HUDEP-2 (cell line): ENCODE measurements at regions not wholly inside any gene's neighbourhood (a gene's known extent, or its start where the extent isn't known, plus 50 kb on each side); places are given as distances from the start of the nearest gene placed in this dataset.

Experiments
- DNase-seq, 76 experiments: peaks; one replicate each; lab custom pipeline; 2025; ENCODE audit not compliant: unreplicated experiment in 76 of 76; lab: John Stamatoyannopoulos, UW

GRCh38 chr4:4775493-4776004, 83.9 kb upstream of the MSX1 start:
- DNase-seq = no peak

GRCh38 chr4:4772534-4772933, 86.9 kb upstream of the MSX1 start:
- no peak for DNase-seq

DNA sequence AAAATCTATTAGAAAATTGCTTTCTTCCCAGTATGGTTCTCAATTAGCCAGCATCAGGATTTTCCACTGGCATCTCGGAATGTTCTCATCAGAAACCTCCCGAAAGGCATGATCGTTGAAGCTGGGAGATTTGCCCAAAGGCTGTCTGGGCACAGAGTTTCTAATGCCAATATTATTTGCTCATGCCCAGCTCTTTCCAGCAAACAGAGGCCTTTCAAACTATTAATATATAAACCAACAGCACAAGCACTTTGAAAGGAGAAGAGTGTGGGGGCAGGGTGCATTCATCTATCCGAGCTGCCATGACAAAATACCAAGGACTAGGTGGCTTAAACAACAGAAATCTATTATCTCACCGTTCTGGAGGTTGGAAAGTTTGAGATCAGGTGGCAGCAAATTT, 88.3 kb upstream of the MSX1 start:
- no peak for DNase-seq

DNA sequence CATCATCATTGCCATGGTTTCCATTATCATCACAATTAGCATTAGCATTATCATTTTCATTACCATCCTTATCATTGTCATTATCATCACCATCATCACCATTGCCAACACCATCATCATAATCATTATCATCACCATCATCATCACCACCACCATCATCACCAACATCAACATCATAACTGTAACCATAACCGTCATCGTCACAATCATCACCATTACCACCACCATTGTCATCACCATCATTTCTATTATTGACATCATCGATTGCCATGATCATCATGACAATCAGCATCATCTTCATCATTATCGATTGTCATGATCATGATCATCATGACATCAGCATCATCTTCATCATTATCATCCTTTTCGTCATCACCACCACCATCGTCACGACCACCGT, 88.9 kb upstream of the MSX1 start:
- no peak for DNase-seq

DNA sequence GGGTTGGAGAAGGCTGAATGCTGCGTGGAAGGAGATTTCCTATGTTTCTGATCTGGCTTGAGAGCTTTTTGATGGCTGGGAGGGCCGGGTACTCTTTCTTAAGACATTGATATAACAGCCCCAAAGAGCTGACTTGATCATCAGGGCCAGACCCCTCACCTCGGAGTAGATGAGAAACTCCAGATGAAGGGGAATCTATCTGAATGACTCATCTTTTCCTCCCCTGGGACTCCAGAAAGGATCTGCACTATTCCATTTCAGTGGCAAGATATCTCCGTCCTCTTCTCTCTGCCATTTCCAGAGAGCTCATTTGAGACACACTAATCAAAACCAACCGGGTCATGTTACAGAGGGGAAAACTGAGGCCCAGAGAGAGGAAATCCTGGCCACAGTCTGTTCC, 92.9 kb upstream of the MSX1 start:
- DNase-seq = no peak

- no peak for DNase-seq
Measured at GRCh38 chr4:4765811-4766210, 93.7 kb upstream of the MSX1 start.

GRCh38 chr4:4764558-4764905, 94.9 kb upstream of the MSX1 start:
- DNase-seq = no peak

- no peak for DNase-seq
Measured at GRCh38 chr4:4763822-4764557, 95.5 kb upstream of the MSX1 start.

- no peak for DNase-seq
Measured at GRCh38 chr4:4762909-4763821, 96.3 kb upstream of the MSX1 start.

GRCh38 chr4:4762300-4762699, 97.2 kb upstream of the MSX1 start:
- no peak for DNase-seq

DNA sequence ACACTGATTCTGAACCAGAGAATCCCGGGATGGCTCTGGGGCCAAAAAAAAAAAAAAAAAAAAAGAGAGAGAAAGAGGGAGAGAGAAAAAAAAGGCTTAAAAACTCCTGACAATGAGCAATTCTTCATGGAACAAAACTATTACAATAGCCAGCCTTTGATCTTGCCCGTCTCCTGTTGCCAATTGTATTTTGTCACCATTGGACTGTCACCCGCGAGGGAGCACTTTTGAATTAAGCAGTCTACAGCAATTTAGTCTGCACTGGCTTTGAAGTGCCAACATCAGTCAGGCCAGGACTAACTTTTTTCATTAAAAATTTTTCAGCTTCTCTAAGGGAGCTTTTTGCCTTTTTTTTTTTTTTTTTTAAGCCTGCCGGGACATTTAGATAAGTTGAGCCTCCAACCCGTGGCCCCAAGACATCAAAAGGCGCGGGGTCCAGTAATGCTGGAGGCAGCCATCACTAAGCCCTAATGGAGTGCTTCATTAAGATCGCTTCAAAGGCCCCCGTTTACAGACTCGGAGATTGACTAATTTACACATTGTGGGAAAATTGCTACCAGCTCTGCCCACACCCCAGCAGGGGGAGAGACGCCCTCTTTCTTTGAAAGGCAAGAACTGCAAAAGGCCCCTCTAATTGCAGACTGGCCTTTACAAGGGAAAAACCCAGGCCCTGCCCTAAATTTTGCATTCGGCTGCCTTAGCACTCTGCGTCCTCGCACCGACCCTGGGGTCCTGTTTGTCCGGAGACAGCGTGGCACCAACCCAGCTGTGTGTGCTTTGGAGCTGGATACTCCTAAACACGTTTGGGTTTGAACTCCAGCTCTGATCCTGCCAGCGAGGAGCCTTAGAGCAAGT, 98.1 kb upstream of the MSX1 start:
- DNase-seq = peak in 2 of 76 experiments; percentile 4 to 6

- no peak for DNase-seq
Measured at GRCh38 chr4:4759883-4760282, 99.6 kb upstream of the MSX1 start.

- DNase-seq = no peak
Measured at GRCh38 chr4:4759232-4759631, 100.2 kb upstream of the MSX1 start.

DNA sequence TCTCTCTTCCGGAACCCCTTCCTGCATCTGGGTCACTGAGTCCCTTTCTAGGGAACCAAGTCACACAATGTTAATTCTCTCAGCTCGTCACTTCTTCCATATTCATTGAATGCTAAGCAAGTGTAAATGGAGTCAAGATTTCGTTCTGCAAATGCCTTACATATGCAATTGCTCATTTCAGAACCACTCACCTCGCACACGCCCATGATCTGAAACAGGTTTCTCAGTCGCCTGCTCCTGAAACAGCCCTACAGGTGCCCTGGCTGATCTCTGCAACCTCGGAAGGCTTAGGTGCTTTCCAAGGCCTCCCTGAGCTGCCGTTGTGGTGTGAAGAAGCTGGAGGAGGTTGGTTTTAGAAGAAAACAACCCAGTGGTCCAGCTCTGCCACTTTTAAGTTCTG, 100.8 kb upstream of the MSX1 start:
- no peak for DNase-seq

DNA sequence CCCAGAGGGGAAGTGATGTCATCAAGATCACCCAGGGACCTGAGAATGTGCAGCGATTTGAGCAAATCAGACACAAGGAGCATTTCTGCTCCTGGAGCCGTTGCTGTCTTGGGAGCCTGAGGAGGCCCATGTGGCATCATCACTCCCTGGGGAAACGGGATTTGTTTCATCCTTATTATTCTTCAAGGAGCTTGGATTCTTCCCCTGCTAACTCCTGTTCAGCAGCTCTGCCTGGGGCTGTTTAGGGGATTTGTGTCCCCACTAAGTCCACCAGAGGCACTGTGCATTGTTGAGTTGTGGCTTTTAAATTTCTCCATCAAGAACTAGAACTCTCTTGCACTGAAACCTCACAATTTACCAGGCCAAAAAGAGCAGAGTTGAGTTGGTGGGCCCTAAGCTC, 104.2 kb upstream of the MSX1 start:
- no peak for DNase-seq

- no peak for DNase-seq
Measured at GRCh38 chr4:4754641-4755040, 104.8 kb upstream of the MSX1 start.

DNA sequence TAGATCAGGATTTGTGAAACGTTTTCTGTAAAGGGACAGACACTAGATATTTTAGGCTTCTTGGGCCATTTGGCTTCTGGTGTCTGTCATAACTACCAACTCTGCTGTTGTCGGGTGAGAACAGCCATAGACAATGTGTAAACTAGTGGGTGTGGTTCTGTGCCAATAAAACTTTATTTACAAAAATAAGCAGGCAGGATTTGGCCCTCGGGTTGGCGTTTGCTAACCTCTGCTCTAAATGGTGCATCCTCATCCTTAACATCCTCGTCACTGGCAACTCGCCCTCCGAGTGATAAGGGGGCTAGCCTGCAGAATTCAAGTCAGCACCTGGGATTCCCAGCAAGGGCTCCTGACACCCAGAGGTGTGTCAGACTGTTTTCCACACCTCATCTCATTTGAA, 105.8 kb upstream of the MSX1 start:
- no peak for DNase-seq

- no peak for DNase-seq
Measured at GRCh38 chr4:4752576-4753401, 106.7 kb upstream of the MSX1 start.

DNA sequence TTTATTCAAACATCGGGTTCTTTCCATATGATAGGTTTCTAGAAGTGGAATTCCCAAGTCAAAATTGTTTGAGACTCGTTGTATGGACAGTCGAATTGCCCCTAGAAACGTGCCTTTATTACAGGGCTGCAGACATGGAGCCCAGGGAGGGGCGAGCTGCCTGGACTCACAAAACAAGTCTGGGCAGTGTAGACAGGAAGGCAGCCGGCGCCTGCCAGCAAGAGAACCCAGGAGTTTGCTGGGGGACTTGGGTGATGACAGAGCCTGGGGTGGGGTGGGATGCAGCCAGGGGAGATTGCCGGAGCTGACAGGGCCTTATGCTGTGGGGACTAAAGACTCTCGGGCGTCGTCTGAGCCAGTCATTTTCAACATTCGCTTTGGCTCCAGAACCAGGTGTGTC, 107.4 kb upstream of the MSX1 start:
- DNase-seq = no peak

DNA sequence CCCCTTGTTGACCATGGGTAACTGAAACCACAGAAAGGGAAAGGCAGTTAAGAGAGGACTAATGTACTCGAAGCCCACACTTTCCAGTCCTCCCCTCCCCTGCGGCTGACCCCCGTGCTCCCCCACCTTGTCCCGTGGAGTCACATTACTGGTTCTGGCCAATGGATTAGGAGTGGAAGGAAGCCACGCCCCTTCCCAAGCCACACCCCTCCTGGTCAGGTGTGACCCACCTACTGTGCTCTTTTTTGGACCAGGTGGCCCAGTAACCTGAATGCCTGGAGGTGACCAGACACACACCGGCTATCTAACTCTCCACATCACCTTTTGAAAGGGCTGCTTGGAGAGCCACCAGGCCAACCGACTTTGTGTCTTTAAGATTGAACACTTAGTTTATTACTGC, 109.3 kb upstream of the MSX1 start:
- DNase-seq = no peak
